ENCODE measurements at regions not wholly inside any gene's neighbourhood (a gene's known extent, or its start where the extent isn't known, plus 50 kb on each side); places are given as distances from the start of the nearest gene placed in this dataset.

GRCh38 chr3:104846270-104846669 lies 520.4 kb upstream of the ALCAM start:
- WGBS, 2 donors: 29 to 35% methylated on average over 2 of the region's 2 CpGs
- intact Hi-C loops (cut with DNase I): no loop called here
- no peaks in the 10 kb centered on the region for H3K4me1 ChIP-seq
- ATAC-seq: no peak
- no peaks in the 10 kb centered on the region for H3K9me3 ChIP-seq
- no peak overlapping the region for H3K4me3 ChIP-seq
- TF ChIP-seq CTCF (IDR thresholded peaks at IDR 0.05) (no peak), POLR2A (IDR thresholded peaks at IDR 0.05) (no peak)
- H3K27ac ChIP-seq: no peak overlapping the region
- H3K27me3 ChIP-seq: no peaks in the 10 kb centered on the region
- no peaks in the 10 kb centered on the region for H3K36me3 ChIP-seq (replicated peaks in 1 of 2; ENCODE audit: insufficient read depth in 1 of 2, low read depth in 2 of 2)
- no peak for DNase-seq

- no peaks in the 10 kb centered on the region for H3K36me3 ChIP-seq (replicated peaks in 1 of 2; ENCODE audit: insufficient read depth in 1 of 2, low read depth in 2 of 2)
- no peaks in the 10 kb centered on the region for H3K27me3 ChIP-seq
- 68 to 77% methylated on average over 2 of the region's 2 CpGs for WGBS, 2 donors
- no peak overlapping the region for H3K4me3 ChIP-seq
- TF ChIP-seq CTCF (IDR thresholded peaks at IDR 0.05): no peak
- TF ChIP-seq POLR2A (IDR thresholded peaks at IDR 0.05): no peak
- no peak overlapping the region for H3K27ac ChIP-seq
- no peaks in the 10 kb centered on the region for H3K9me3 ChIP-seq
- H3K4me1 ChIP-seq: no peaks in the 10 kb centered on the region
- no peak for DNase-seq
- ATAC-seq: no peak
- intact Hi-C loops (cut with DNase I): no loop called here
Observed at GRCh38 chr3:104849070-104849469, 517.6 kb upstream of the ALCAM start.

- TF ChIP-seq CTCF (IDR thresholded peaks at IDR 0.05) (no peak), POLR2A (IDR thresholded peaks at IDR 0.05) (no peak)
- intact Hi-C loops (cut with DNase I): no loop called here
- no peaks in the 10 kb centered on the region for H3K4me1 ChIP-seq
- ATAC-seq (no peak), DNase-seq (no peak)
- no peak overlapping the region for H3K4me3 ChIP-seq
- no peak overlapping the region for H3K27ac ChIP-seq
- H3K27me3 ChIP-seq: no peaks in the 10 kb centered on the region
- 53 to 67% methylated on average over 2 of the region's 2 CpGs for WGBS, 2 donors
- no peaks in the 10 kb centered on the region for H3K36me3 ChIP-seq (replicated peaks in 1 of 2; ENCODE audit: insufficient read depth in 1 of 2, low read depth in 2 of 2)
- H3K9me3 ChIP-seq: no peaks in the 10 kb centered on the region
Observed at GRCh38 chr3:104854468-104854867, 512.2 kb upstream of the ALCAM start.

- no peaks in the 10 kb centered on the region for H3K27me3 ChIP-seq
- H3K27ac ChIP-seq: no peak overlapping the region
- no peaks in the 10 kb centered on the region for H3K36me3 ChIP-seq (replicated peaks in 1 of 2; ENCODE audit: insufficient read depth in 1 of 2, low read depth in 2 of 2)
- H3K4me1 ChIP-seq: no peaks in the 10 kb centered on the region
- no peak for DNase-seq
- intact Hi-C loops (cut with DNase I): no loop called here
- H3K4me3 ChIP-seq: no peak overlapping the region
- WGBS, 2 donors: 45 to 49% methylated on average over 2 of the region's 2 CpGs
- no peaks in the 10 kb centered on the region for H3K9me3 ChIP-seq
- no peak for TF ChIP-seq POLR2A (IDR thresholded peaks at IDR 0.05)
- no peak for TF ChIP-seq CTCF (IDR thresholded peaks at IDR 0.05)
- ATAC-seq: no peak
Observed at GRCh38 chr3:104855702-104856101, 511.0 kb upstream of the ALCAM start.

- Histone ChIP-seq H3K36me3 (replicated peaks in 1 of 2; ENCODE audit: insufficient read depth in 1 of 2, low read depth in 2 of 2) (no peaks in the 10 kb centered on the region), H3K4me3 (no peak overlapping the region), H3K27me3 (no peaks in the 10 kb centered on the region), H3K9me3 (no peaks in the 10 kb centered on the region), H3K4me1 (no peaks in the 10 kb centered on the region), H3K27ac (no peak overlapping the region)
- WGBS, 2 donors: 33 to 54% methylated on average over 2 of the region's 2 CpGs
- TF ChIP-seq POLR2A (IDR thresholded peaks at IDR 0.05) (no peak), CTCF (IDR thresholded peaks at IDR 0.05) (no peak)
- intact Hi-C loops (cut with DNase I): no loop called here
- ATAC-seq (no peak), DNase-seq (no peak)
Observed at GRCh38 chr3:104856741-104857140, 510.0 kb upstream of the ALCAM start.

Data from body of pancreas (tissue), 4 donors.